NOMO-1 (cell line): ENCODE measurements at regions not wholly inside any gene's neighbourhood (a gene's known extent, or its start where the extent isn't known, plus 50 kb on each side); places are given as distances from the start of the nearest gene placed in this dataset.
"Not testable (repeated sequence)": the region's sequence is repeated elsewhere in the genome, so short reads cannot be mapped to it uniquely, and the experiment has no call there.

Source experiments
- DNase-seq, 2 experiments: peaks; one replicate each; lab custom pipeline; 2025; ENCODE audit not compliant: unreplicated experiment in 2 of 2; lab: John Stamatoyannopoulos, UW

- no peak for DNase-seq
These were observed 769.0 kb downstream of the BRINP3 start for GRCh38 chr1:189708674-189709073.

- not testable (repeated sequence) for DNase-seq
These were observed 759.4 kb downstream of the BRINP3 start for GRCh38 chr1:189718147-189718795.

- no peak for DNase-seq
These were observed 750.9 kb downstream of the BRINP3 start for GRCh38 chr1:189726806-189727205.

- no peak for DNase-seq
These were observed 726.4 kb downstream of the BRINP3 start for GRCh38 chr1:189751311-189751710.

- DNase-seq: no peak
These were observed 725.1 kb downstream of the BRINP3 start for GRCh38 chr1:189752461-189752995.

GRCh38 chr1:189755100-189755499 lies 722.6 kb downstream of the BRINP3 start:
- not testable (repeated sequence) for DNase-seq

- peak; percentile 64 to 65 for DNase-seq
These were observed 713.0 kb downstream of the BRINP3 start for GRCh38 chr1:189764391-189765320.

GRCh38 chr1:189769448-189769847 lies 708.2 kb downstream of the BRINP3 start:
- DNase-seq: no peak

- DNase-seq: no peak
These were observed 702.9 kb downstream of the BRINP3 start for GRCh38 chr1:189774721-189775287.

GRCh38 chr1:189775343-189775742 lies 702.3 kb downstream of the BRINP3 start:
- no peak for DNase-seq

- DNase-seq: no peak
These were observed 698.6 kb downstream of the BRINP3 start for GRCh38 chr1:189779034-189779433.

GRCh38 chr1:189782295-189782694 lies 695.4 kb downstream of the BRINP3 start:
- no peak for DNase-seq

- no peak for DNase-seq
These were observed 694.2 kb downstream of the BRINP3 start for GRCh38 chr1:189783456-189783855.

GRCh38 chr1:189786761-189787160 lies 690.9 kb downstream of the BRINP3 start:
- DNase-seq: no peak

- no peak for DNase-seq
These were observed 690.5 kb downstream of the BRINP3 start for GRCh38 chr1:189787201-189787600.

GRCh38 chr1:189790335-189790734 lies 687.3 kb downstream of the BRINP3 start:
- no peak for DNase-seq

- no peak for DNase-seq
These were observed 674.3 kb downstream of the BRINP3 start for GRCh38 chr1:189803364-189803763.

GRCh38 chr1:189804352-189804751 lies 673.3 kb downstream of the BRINP3 start:
- no peak for DNase-seq

- DNase-seq: no peak
These were observed 671.9 kb downstream of the BRINP3 start for GRCh38 chr1:189805735-189806134.

- DNase-seq: not testable (repeated sequence)
These were observed 667.0 kb downstream of the BRINP3 start for GRCh38 chr1:189810639-189811038.

- no peak for DNase-seq
These were observed 665.7 kb downstream of the BRINP3 start for GRCh38 chr1:189811960-189812359.
